SH-SY5Y (cell line): ENCODE measurements at regions not wholly inside any gene's neighbourhood (a gene's known extent, or its start where the extent isn't known, plus 50 kb on each side); places are given as distances from the start of the nearest gene placed in this dataset.

Experiments
- GATA2 ChIP-seq: IDR thresholded peaks from 2 replicates; pipeline ENCODE4 v1.6.1; 2011; ENCODE audit warnings: mild to moderate bottlenecking, low read depth, low read length
- GATA3 ChIP-seq: IDR thresholded peaks from 2 replicates; pipeline ENCODE4 v1.6.1; 2011; ENCODE audit warnings: low read depth, mild to moderate bottlenecking, low read length, moderate library complexity

- TF ChIP-seq GATA2 (no peak), GATA3 (no peak)
Observed at GRCh38 chr2:168392797-168393196, 63.3 kb upstream of the CERS6 start.

GRCh38 chr2:168394262-168394661 lies 61.8 kb upstream of the CERS6 start:
- TF ChIP-seq GATA3 (no peak), GATA2 (no peak)

DNA sequence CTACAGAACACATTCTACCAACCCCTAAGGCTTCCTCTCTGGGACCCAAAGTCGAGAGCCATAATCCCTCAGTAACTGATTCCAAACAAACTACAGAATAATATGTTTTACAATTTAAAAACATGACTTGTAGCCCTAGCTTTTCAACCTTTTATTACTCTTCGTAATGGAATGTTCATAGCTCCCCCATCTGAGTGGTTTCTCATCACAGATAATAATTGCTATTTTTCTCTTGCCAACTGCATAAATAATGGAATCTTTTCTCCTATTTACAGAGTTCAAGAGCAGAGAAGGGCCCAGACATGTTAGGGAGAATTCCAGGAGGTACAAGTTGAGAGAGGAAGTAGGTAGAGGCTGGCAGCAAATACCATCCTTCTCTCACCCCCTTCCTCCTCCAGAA lies 59.9 kb upstream of the CERS6 start:
- no peak for TF ChIP-seq GATA3
- TF ChIP-seq GATA2, result no peak

- no peak for TF ChIP-seq GATA3
- TF ChIP-seq GATA2, result no peak
Observed at GRCh38 chr2:168397629-168398028, 58.4 kb upstream of the CERS6 start.

DNA sequence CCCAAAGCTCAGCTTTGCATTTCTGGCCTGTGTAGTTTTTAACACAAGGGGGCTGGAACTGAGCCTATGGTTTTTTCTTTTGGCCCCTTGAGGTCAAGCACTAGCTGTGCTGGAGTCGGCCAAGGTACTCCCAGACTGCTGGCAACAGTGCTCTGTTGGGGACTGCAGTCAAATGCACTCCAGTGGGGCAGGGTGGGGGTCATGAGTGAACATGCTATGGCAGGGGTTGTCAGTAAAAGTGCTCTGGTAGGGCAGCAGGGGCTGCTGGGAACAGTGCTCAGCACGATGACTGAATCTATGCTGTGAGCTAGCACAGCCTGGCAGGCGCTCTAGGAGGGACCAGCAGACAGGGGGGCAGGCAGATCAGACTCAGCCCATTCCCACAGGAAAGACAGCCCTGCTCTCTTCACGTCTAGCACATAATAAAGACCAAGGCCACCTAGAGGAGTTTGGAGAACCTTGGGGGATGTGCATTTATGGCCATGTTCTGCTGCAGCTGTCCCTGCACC lies 55.0 kb upstream of the CERS6 start:
- TF ChIP-seq GATA2, result no peak
- no peak for TF ChIP-seq GATA3

GRCh38 chr2:168401771-168402170 lies 54.3 kb upstream of the CERS6 start:
- TF ChIP-seq GATA3 (no peak), GATA2 (no peak)

GRCh38 chr2:168402531-168402930 lies 53.5 kb upstream of the CERS6 start:
- no peak for TF ChIP-seq GATA2
- no peak for TF ChIP-seq GATA3

- TF ChIP-seq GATA2 (no peak), GATA3 (no peak)
Observed at GRCh38 chr2:168403736-168404135, 52.3 kb upstream of the CERS6 start.

- TF ChIP-seq GATA2 (no peak), GATA3 (no peak)
Observed at GRCh38 chr2:168404764-168405163, 51.3 kb upstream of the CERS6 start.
